Stimulated activated CD4-positive, alpha-beta T cell treated with anti-CD3 and anti-CD28 coated beads, Interleukin-4, amount 100 ng/mL, for 48 hours (primary cell): ENCODE measurements at regions not wholly inside any gene's neighbourhood (a gene's known extent, or its start where the extent isn't known, plus 50 kb on each side); places are given as distances from the start of the nearest gene placed in this dataset.
"Not testable (repeated sequence)": the region's sequence is repeated elsewhere in the genome, so short reads cannot be mapped to it uniquely, and the experiment has no call there.

Source experiments
- DNase-seq, 2 donors: peaks; one replicate each; pipeline ENCODE4 v3.0.0-alpha.2; 2020; ENCODE audit warnings: low read depth in 2 of 2

- no peak for DNase-seq
Observed at GRCh38 chr13:90933097-90933826, 414.2 kb upstream of the MIR17HG start.

DNA sequence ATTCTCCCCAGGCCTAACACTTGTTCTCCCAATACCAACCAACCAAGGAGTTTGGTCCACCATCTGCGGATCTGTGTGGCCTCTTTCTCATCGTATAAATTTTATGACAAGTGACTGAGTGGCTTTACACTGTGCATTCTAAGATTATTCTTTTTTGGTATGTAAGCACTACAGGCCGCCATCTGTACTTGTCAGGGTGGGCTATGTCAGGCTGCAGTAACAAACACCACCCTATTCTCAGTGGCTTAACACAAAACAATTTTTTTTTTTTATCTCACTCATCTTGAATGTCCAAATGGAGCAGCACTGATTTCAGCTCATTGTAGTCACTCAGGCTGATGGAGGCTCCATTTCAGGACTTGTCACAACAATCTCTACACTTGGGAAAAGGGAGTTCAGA is 412.7 kb upstream of the MIR17HG start:
- no peak for DNase-seq

DNA sequence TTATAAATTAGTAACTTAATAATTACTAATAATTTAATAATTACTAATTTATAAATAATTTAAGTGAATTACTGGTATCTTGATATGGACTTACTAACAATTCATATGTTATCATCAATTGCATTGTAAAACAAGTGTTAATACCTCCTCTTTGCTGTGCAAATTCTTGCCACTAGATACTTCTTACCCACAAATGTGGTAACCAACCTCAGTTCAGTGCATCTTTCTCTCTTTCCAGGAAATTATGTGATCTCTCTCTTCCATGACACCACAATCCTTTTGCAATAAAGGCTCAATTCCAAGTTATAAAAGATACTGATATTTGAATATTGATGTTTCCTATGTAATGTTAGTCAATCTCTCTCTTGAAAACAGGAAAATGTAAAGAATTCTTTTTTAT is 408.6 kb upstream of the MIR17HG start:
- no peak for DNase-seq

GRCh38 chr13:90943946-90944345 is 403.5 kb upstream of the MIR17HG start:
- DNase-seq = no peak

- not testable (repeated sequence) for DNase-seq
Observed at GRCh38 chr13:90945146-90945545, 402.3 kb upstream of the MIR17HG start.

DNA sequence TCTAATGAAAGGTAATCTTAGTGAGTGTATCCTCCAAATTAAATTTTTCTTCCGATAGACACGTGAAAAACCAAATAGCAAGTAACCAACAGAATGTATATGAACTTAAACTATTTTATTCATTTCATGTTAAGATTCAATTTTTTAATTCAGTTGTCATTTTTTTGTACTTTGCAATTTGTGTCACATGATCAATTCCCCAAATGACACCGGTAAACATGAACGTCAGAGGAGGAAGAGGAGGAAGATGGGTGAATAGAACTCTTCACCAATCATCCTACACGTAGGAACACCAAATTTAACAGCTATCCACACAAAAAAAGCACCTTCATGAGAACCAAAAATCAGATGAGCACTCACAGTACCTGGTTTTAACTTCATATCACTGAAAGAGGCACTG is 401.4 kb upstream of the MIR17HG start:
- DNase-seq = not testable (repeated sequence)

DNA sequence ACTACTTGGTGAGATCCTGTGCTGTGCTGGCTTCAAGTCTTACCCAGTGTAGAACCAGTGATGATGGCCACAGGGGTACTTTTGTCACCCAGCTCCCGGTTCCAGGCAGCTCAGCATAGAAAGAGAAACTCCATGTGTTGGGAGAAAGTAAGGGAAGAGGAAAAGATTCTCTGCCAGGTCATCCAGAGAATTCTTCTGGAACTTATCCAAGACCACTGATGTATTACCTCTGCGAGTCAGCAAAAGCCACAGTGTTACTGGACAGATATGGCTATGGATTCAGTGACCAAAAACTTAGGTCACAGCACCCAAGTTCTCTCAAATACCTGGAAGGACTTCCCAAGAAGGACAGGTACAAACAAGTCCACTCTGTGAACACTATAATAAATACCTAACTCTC is 399.5 kb upstream of the MIR17HG start:
- DNase-seq = no peak

GRCh38 chr13:90950160-90950559 is 397.3 kb upstream of the MIR17HG start:
- DNase-seq = no peak

DNA sequence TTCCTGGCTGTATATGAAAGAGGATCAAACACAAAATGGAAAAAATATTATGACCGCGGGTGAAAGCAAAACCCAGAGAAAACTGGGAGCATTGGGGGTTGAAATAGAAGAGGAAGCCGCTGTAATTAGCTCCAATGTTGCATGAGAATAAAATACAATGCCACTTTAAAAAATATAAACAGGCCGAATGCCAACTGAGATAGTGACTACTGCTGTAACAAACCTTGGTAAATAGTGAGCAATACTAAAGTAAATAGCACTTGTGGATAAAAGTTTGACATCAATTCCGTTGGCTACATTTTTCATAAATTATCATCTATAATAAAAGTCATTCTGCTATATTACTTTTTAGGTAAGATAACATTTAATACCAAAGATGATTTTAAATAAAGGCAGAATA is 395.8 kb upstream of the MIR17HG start:
- no peak for DNase-seq

DNA sequence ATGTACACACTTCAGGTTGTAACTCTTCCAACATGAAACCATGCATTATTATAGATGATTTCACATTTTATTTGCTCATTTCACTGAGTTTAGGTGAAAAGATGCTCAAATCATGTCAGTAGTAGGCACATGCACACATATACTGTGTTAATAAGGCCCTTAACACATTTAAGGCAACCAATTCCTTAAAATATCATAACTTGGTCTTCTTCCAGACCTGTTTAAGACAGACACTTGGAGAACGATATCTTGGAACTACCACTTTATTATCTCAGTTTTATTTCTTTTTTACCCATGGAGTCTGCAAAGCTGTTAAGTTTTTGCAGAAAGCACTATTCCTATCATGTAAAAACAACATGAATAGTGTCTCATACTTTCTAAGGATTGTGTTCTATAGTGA is 395.2 kb upstream of the MIR17HG start:
- DNase-seq = no peak

- DNase-seq = no peak
Observed at GRCh38 chr13:90954605-90955195, 392.8 kb upstream of the MIR17HG start.

DNA sequence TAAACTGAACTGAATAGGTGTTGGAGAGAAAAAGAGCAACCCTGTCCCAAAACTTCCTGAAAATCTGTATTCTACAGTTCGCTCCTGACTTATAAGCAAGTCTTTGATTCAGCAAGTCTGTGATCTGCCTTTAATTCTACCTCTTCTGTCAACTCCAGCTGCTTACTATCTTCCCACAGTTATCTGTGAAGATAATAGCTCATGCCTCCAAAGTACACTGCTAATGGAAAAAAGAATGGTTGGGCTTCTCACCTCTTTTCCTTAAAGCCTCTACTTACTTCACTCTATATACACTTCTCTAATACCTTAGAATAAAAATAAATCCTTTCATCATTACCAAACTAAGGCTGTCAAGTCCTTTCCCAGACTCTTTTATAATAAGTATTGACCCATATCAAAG is 391.5 kb upstream of the MIR17HG start:
- DNase-seq = no peak

GRCh38 chr13:90958866-90959265 is 388.6 kb upstream of the MIR17HG start:
- no peak for DNase-seq

DNA sequence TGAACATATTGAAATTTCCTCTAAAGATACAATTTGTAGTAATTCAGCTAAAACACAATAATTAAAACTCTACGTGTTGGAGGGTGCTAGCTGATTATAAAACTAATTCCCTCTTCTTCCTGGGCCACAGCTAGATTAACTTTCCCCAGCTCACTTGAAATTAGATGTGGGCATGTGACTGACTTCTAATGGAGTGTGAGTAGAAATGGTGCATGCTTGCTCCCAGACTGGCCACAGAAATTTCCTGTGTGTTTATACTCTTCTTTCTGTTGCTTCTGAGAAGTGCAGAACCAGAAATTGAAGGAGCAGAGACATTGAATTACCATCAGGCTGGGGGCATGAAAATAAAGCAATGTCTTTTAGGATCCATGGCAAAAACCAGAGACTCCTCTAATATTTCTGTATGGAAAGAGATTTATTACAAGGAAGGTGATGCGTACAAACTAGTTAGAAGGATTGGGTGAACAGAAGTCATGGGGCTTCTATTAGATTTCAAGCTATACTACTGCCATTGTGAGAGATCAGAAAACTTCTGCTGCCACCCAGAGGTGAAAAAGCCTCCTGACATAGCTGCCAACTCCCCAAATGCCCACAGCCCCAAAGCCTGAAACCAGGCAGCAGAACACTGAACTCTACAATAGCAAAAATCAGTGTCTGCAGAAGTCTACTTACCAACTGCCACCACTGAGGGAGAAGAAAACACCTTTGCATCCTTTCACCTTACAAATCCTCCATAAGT is 379.2 kb upstream of the MIR17HG start:
- DNase-seq = no peak

- DNase-seq = no peak
Observed at GRCh38 chr13:90974249-90974975, 373.1 kb upstream of the MIR17HG start.

- no peak for DNase-seq
Observed at GRCh38 chr13:90979059-90979458, 368.4 kb upstream of the MIR17HG start.

DNA sequence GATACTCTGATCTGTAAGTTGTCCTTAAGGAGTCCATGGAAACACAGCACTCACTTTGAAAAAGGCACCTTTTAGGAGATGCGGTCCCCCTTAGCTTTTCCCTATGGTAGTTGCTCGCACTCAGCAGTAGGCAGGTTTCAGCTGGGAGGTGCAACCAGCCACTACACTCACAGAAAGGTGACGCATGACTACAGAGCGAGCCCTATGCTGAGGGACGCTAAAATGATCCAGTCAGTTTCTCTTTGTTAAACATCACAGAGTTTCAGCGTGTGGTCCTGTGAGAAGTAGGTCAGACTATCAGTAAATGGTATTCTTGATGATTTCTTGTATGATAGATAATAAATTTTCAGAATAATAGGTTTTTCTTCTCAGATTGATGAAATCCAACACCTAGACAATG is 362.7 kb upstream of the MIR17HG start:
- DNase-seq = no peak

- no peak for DNase-seq
Observed at GRCh38 chr13:90995001-90995400, 352.5 kb upstream of the MIR17HG start.

DNA sequence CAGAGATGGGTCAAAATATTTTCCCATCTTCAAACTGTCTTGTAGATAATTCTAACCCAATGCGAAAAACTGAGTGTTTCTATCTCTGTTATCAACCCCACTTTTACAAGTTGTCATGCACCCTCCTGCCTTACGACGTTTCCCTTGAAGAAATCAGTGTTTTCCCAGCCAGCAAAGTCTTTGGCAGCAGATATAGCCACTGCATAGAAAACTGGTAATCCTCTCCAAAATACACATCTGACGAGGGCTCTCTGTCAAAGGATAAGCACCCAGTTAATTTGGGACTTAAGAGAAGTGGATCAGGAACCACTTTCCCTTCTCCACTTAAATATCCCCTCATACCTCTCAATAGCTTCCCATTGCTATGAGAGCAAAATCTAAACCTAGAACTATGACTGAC is 351.9 kb upstream of the MIR17HG start:
- DNase-seq = no peak

GRCh38 chr13:90997951-90998350 is 349.5 kb upstream of the MIR17HG start:
- no peak for DNase-seq

- no peak for DNase-seq
Observed at GRCh38 chr13:90999401-90999800, 348.1 kb upstream of the MIR17HG start.

DNA sequence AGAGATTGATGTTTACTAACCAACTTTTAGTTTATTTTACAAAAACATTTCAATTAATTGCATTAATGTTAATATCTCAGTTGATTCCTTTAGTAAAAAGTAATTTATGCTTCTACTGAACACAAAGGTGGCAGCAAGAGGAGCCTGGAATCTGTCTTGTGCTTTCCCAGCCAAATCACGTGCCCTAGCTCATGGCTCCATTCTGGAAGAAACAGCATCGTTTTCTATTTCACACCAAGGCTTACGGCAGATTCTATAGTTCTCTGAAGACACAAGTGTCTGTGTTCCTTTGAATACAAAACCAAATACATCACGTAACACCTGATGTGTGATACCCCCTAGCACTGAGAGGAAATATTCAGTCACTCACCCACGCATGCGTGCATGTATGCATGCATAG is 346.1 kb upstream of the MIR17HG start:
- DNase-seq = no peak
